ENCODE measurements at regions not wholly inside any gene's neighbourhood (a gene's known extent, or its start where the extent isn't known, plus 50 kb on each side); places are given as distances from the start of the nearest gene placed in this dataset.

- no peak overlapping the region for H3K27ac ChIP-seq (ENCODE audit: extremely low read depth, low read depth, low read length)
- no TSS peak for BruUV-seq (replicated peaks)
- WGBS (ENCODE audit: insufficient coverage, low coverage, missing lambda C conversion rate): 4% methylated on average over 7 of the region's 7 CpGs
Measured at GRCh38 chr9:2407450-2407849, 214.1 kb upstream of the VLDLR start.

More at GRCh38 chr9:2407450-2407849, 214.1 kb upstream of the VLDLR start:
- ChIA-PET CTCF (ENCODE audit: low intra/inter-chr PET ratio) (no interaction called here), POLR2A (no interaction called here)
- Histone ChIP-seq H3K27me3 (ENCODE audit: control insufficient read depth in 2 of 2, insufficient read depth in 2 of 2, low read length in 2 of 2) (no peaks in the 10 kb centered on the region), H3K9me3 (replicated peaks; ENCODE audit: control insufficient read depth, insufficient read depth, low read depth, low read length) (no peaks in the 10 kb centered on the region), H3K4me2 (ENCODE audit: insufficient read depth, low read length) (no peak overlapping the region), H3K79me2 (ENCODE audit: control insufficient read depth, insufficient read depth, low read length) (no peaks in the 10 kb centered on the region), H3K4me3 (no peak overlapping the region), H3K9me1 (ENCODE audit: control insufficient read depth, insufficient read depth, low read length) (no peaks in the 10 kb centered on the region), H3K4me1 (replicated peaks in 1 of 2; ENCODE audit: control insufficient read depth in 2 of 2, insufficient read depth in 2 of 2, low read length in 2 of 2) (no peaks in the 10 kb centered on the region), H2AFZ (ENCODE audit: low read depth, low read length) (no peak overlapping the region), H3K36me3 (ENCODE audit: control insufficient read depth, insufficient read depth, low read length) (no peaks in the 10 kb centered on the region), H4K20me1 (replicated peaks; ENCODE audit: control insufficient read depth, insufficient read depth, low read length) (no peaks in the 10 kb centered on the region), H3K9ac (ENCODE audit: insufficient read depth in 1 of 2, low read depth in 2 of 2, low read length in 2 of 2) (no peak overlapping the region)
- no peak for TF ChIP-seq SMAD1 (IDR thresholded peaks at IDR 0.05; ENCODE audit: low read depth, low read length, partially characterized antibody)
- TF ChIP-seq ZBTB17 (CRISPR knock-in tag; IDR thresholded peaks at IDR 0.05): no peak
- TF ChIP-seq ZNF408 (CRISPR knock-in tag; IDR thresholded peaks at IDR 0.05; ENCODE audit: low read depth): no peak
- no peak for TF ChIP-seq NFIC (IDR thresholded peaks at IDR 0.05)
- no peak for TF ChIP-seq RBM14 (IDR thresholded peaks at IDR 0.05; ENCODE audit: borderline replicate concordance, insufficient read depth, low read depth, low read length)
- no peak for TF ChIP-seq ZNF143 (CRISPR knock-in tag; IDR thresholded peaks at IDR 0.05)
- TF ChIP-seq TSHZ1 (CRISPR knock-in tag; IDR thresholded peaks at IDR 0.05): no peak
- intact Hi-C loops (cut with micrococcal nuclease): no loop called here
- DNase-seq (ENCODE audit: extremely low read depth in 1 of 4, low spot score in 3 of 4) (no peak), FAIRE-seq (no peak), ATAC-seq (no peak)
- in situ Hi-C loops (cut with MboI): no loop called here
